Parathyroid adenoma (tissue), 2 donors: ENCODE measurements at regions not wholly inside any gene's neighbourhood (a gene's known extent, or its start where the extent isn't known, plus 50 kb on each side); places are given as distances from the start of the nearest gene placed in this dataset.

Experiments used
- H2AFZ ChIP-seq: fragments of 300-600 bp; sonication (generic); one replicate; pipeline ENCODE4 v1.7.0; 2017; ENCODE audit warnings: antibody characterized with exemption, mild to moderate bottlenecking
- H3K27ac ChIP-seq: fragments of 300-600 bp; sonication (generic); one replicate; pipeline ENCODE4 v1.7.0; 2017
- H3K27me3 ChIP-seq: fragments of 300-600 bp; sonication (generic); one replicate; pipeline ENCODE4 v1.7.0; 2017; ENCODE audit warnings: low read length; ENCODE audit not compliant: control insufficient read depth, insufficient read depth
- H3K36me3 ChIP-seq: fragments of 300-600 bp; sonication (generic); one replicate; pipeline ENCODE4 v1.7.0; 2017; ENCODE audit warnings: low read length; ENCODE audit not compliant: control insufficient read depth, insufficient read depth
- H3K4me1 ChIP-seq: fragments of 300-600 bp; sonication (generic); one replicate; pipeline ENCODE4 v1.7.0; 2017; ENCODE audit warnings: control low read depth
- H3K4me2 ChIP-seq: fragments of 300-600 bp; sonication (generic); one replicate; pipeline ENCODE4 v1.7.0; 2017; ENCODE audit warnings: low read length
- H3K4me3 ChIP-seq: fragments of 300-600 bp; sonication (generic); one replicate; pipeline ENCODE4 v1.7.0; 2017; ENCODE audit warnings: low read depth, low read length
- H3K79me2 ChIP-seq: fragments of 300-600 bp; sonication (generic); one replicate; pipeline ENCODE4 v1.7.0; 2017; ENCODE audit warnings: control low read depth
- H3K9ac ChIP-seq: fragments of 300-600 bp; sonication (generic); one replicate; pipeline ENCODE4 v1.7.0; 2017; ENCODE audit warnings: mild to moderate bottlenecking
- H3K9me3 ChIP-seq: fragments of 300-600 bp; sonication (generic); one replicate; pipeline ENCODE4 v1.7.0; 2017; ENCODE audit warnings: low read length; ENCODE audit not compliant: control insufficient read depth
- CTCF ChIP-seq: fragments of 300-600 bp; sonication (generic); IDR thresholded peaks from one replicate; pipeline ENCODE4 v1.7.0; 2017; ENCODE audit warnings: antibody characterized with exemption, mild to moderate bottlenecking
- donor health status: primary hyperparathyroidism.

DNA sequence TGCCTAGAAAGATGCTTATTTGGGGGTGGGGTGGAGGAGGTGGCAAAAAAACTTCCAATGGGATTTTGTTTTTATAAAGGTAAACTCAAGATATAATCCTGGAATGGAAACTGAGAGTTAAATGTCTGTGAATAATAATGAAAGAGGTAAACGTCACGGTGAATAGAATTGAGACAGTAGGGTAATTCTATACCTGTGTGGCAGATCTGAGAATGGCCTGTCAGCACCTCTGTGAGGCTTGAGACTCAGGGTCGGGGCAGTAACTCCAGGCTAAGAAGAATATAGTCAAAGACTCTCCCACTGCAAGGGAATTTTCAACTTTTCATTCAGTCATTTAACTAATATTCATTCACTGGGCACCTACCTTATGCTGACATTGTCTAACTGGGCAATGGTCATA lies 581.2 kb upstream of the ZNF608 start:
- H3K36me3 ChIP-seq: no peaks in the 10 kb centered on the region
- no peak for TF ChIP-seq CTCF
- H3K4me1 ChIP-seq: no peaks in the 10 kb centered on the region
- H2AFZ ChIP-seq: no peak overlapping the region
- no peak overlapping the region for H3K27ac ChIP-seq
- H3K4me3 ChIP-seq: no peak overlapping the region
- H3K9me3 ChIP-seq: no peaks in the 10 kb centered on the region
- H3K9ac ChIP-seq: no peak overlapping the region
- H3K79me2 ChIP-seq: no peaks in the 10 kb centered on the region
- no peak overlapping the region for H3K4me2 ChIP-seq
- no peaks in the 10 kb centered on the region for H3K27me3 ChIP-seq

- no peaks in the 10 kb centered on the region for H3K79me2 ChIP-seq
- no peaks in the 10 kb centered on the region for H3K36me3 ChIP-seq
- H3K9me3 ChIP-seq: no peaks in the 10 kb centered on the region
- no peaks in the 10 kb centered on the region for H3K27me3 ChIP-seq
- H3K9ac ChIP-seq: no peak overlapping the region
- no peaks in the 10 kb centered on the region for H3K4me1 ChIP-seq
- H3K4me3 ChIP-seq: no peak overlapping the region
- no peak overlapping the region for H3K4me2 ChIP-seq
- no peak overlapping the region for H3K27ac ChIP-seq
- no peak overlapping the region for H2AFZ ChIP-seq
- TF ChIP-seq CTCF: no peak
These were observed 585.7 kb upstream of the ZNF608 start for GRCh38 chr5:125331987-125332598.

- Histone ChIP-seq H3K36me3 (no peaks in the 10 kb centered on the region), H3K4me1 (no peaks in the 10 kb centered on the region), H3K9ac (no peak overlapping the region), H3K9me3 (no peaks in the 10 kb centered on the region), H3K27ac (no peak overlapping the region), H2AFZ (no peak overlapping the region), H3K4me2 (no peak overlapping the region), H3K4me3 (no peak overlapping the region), H3K27me3 (no peaks in the 10 kb centered on the region), H3K79me2 (no peaks in the 10 kb centered on the region)
- no peak for TF ChIP-seq CTCF
These were observed 587.0 kb upstream of the ZNF608 start for GRCh38 chr5:125333416-125333815.

DNA sequence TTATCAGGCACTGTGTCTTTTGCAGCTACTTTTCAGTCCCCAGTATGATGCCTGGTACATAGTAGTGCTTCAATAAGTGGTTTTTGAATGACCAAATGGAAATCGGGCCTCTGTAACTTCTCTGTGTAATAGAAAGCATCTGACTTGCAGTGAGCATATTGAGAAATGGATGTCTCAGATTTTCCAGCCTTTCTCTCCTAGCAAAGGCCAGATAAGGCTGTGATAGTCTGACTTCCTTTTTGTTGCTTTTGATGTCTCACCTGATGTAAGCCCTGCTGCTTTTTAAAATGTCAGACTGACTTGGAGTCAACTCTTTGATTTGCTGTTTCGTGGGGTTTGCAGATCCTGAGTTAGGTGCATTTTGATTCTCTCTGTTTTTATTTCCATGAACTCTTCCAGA lies 590.0 kb upstream of the ZNF608 start:
- Histone ChIP-seq H3K4me1 (no peaks in the 10 kb centered on the region), H2AFZ (peak overlapping the region; percentile 2), H3K27me3 (no peaks in the 10 kb centered on the region), H3K36me3 (no peaks in the 10 kb centered on the region), H3K9me3 (no peaks in the 10 kb centered on the region), H3K79me2 (no peaks in the 10 kb centered on the region), H3K4me3 (no peak overlapping the region), H3K27ac (no peak overlapping the region), H3K4me2 (no peak overlapping the region), H3K9ac (no peak overlapping the region)
- TF ChIP-seq CTCF: no peak

DNA sequence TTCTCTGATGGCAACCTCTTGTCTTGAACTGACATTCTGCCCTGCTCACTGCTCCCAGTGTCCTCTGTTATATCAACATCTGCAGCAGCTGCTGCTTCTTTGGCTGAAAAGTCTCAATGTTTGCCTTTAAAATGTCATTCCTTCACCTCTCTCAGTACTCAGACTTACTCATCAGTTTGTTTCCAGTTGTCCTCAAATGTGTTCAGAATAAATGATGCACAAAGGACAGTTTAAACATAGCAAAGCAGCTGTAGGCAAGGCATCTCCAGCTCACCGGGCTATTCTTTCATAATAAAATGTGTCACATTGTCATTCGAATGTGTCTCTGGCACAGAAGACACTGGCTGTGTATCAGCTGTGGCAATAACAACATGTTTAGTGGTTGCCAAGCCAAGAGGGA lies 590.9 kb upstream of the ZNF608 start:
- no peak overlapping the region for H3K27ac ChIP-seq
- no peaks in the 10 kb centered on the region for H3K9me3 ChIP-seq
- H2AFZ ChIP-seq: peak overlapping the region; percentile 20
- H3K4me2 ChIP-seq: no peak overlapping the region
- H3K9ac ChIP-seq: no peak overlapping the region
- no peaks in the 10 kb centered on the region for H3K4me1 ChIP-seq
- no peaks in the 10 kb centered on the region for H3K79me2 ChIP-seq
- H3K27me3 ChIP-seq: no peaks in the 10 kb centered on the region
- no peaks in the 10 kb centered on the region for H3K36me3 ChIP-seq
- no peak overlapping the region for H3K4me3 ChIP-seq
- no peak for TF ChIP-seq CTCF
